GM04503 (cell line): ENCODE measurements at regions not wholly inside any gene's neighbourhood (a gene's known extent, or its start where the extent isn't known, plus 50 kb on each side); places are given as distances from the start of the nearest gene placed in this dataset.

Experiments
- DNase-seq: peaks from one replicate; pipeline ENCODE4 v3.0.0-alpha.2; 2012; ENCODE audit warnings: low read depth

- DNase-seq = no peak
Observed at GRCh38 chr18:76771192-76771799, 51.1 kb upstream of the ZNF236 start.

DNA sequence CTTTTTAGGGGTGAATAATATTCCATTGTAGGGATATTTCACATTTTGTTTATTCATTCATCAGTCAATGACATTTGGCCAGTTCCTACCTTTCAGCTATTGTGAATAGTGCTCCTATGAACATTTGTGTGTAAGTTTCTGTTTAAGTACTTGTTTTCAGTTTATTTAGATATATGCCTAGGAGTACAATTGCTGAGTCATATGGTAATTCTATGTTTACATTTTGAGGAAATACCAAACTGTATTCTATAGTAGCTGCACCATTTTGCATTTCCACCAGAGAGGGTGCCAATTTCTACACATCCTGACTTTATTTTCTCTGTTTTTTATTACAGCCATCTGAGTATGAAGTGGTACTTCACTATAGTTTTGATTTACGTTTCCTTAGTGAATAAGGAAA, 54.4 kb upstream of the ZNF236 start:
- DNase-seq = no peak

DNA sequence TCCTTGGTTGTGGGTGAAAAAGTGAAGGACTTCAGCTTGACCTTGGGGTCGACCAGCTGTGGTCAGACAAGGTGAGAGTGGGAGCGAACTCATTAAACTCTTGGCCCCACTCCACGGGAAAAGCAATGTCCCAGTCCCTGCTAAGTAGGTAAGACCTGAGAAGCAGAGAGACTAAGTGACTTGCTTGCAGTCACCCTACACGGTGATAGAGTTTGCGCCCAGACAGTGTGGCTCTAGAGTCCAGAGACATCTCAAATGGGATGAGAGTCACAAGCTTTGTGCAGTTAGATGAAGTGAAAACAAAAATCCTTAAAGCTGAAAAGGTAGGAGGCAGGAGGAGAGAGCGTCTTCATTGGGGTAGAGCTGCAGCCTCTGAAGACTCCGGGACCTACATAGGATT, 55.9 kb upstream of the ZNF236 start:
- no peak for DNase-seq

DNA sequence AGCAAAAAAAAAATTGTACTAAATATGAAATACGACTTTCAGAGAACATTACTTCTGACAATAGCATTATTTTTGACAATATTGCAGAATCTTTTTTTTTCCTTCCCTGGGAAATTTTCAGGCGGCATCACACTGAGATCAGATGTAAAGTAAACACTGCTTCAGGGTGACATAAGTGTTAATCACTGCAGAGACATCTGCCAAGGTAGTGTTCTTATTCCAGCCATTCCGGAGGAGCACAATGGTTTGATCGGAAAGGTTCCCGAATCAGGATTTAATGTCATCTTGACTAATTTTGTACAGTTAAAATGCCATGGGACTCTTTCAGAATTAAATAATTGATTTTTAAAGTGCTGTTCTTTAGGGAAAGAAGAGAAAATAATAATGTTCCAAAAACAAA, 56.7 kb upstream of the ZNF236 start:
- no peak for DNase-seq

DNA sequence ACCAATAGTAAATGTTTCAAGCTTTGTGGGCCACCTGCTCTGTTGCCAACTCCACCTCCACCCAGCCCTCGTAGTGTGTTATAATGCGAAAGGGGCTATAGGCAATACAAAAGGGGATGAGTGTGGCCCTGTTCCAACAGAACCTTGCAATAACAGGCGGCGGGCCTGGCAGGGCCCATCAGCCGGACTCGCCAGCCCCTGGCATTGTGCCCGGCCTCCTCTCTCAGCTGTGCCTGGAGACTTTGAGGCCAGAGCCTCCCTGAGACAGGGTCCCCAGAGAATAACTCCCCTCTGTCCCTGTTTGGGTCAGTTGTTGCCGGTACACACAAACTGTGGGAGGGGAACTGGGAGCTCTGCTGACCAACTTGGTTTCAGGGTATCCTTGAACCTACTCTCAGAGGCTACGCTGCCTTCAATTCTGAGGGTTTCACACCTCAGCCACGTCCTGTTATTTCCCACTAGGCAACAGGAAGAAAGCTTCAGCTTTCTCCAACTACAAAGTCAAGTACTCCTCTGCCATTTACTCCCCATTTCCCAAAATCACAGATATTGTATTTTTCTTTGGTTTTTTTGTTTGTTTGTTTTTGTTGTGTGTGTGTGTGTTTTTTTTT, 58.0 kb upstream of the ZNF236 start:
- DNase-seq = no peak

GRCh38 chr18:76759056-76759455, 63.3 kb upstream of the ZNF236 start:
- DNase-seq = no peak

- no peak for DNase-seq
Observed at GRCh38 chr18:76757925-76758324, 64.4 kb upstream of the ZNF236 start.

GRCh38 chr18:76757335-76757734, 65.0 kb upstream of the ZNF236 start:
- peak; percentile 6 for DNase-seq

GRCh38 chr18:76756531-76757253, 65.7 kb upstream of the ZNF236 start:
- peak; percentile 1 for DNase-seq

- no peak for DNase-seq
Observed at GRCh38 chr18:76754351-76754750, 68.0 kb upstream of the ZNF236 start.

DNA sequence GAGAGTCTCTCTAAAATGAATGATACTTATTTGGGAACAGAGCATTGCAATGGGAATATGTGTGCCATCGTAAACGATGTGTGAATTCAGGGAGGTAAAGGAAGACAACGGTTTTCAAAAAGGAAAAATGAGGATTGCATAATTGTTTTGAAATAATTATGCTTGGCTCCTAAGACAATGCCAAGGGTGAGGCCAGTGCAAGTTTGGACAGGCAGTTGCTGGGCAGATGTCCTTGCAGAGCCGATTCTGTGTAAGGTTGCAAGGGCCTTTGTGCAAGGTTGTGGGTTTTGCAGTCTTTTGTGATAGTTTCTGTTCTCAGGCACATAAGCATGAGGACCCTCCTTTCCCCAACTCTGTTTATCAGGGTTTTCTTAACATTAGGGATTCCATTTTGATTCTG, 70.0 kb upstream of the ZNF236 start:
- no peak for DNase-seq

GRCh38 chr18:76750917-76751890, 71.2 kb upstream of the ZNF236 start:
- DNase-seq = no peak

DNA sequence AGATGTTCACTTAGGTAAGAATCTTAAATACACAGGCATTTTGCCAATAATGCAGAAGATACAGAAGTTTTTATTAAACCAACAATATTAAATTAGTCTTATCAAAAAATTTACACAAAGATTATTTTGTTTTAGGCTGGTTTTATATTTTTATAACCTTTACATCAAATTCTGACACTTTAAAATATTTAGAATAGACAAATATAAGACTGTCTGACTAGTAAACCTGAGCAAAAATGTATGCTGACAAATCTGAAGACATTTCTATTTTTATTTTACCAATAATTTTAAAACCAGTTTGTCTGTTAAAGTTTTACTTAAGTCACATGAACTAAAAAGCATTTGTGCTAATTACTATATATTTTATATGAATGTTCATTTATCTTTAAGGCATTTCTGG, 72.1 kb upstream of the ZNF236 start:
- DNase-seq = no peak

GRCh38 chr18:76747676-76748075, 74.7 kb upstream of the ZNF236 start:
- DNase-seq = no peak

- DNase-seq = no peak
Observed at GRCh38 chr18:76741346-76741745, 81.0 kb upstream of the ZNF236 start.

DNA sequence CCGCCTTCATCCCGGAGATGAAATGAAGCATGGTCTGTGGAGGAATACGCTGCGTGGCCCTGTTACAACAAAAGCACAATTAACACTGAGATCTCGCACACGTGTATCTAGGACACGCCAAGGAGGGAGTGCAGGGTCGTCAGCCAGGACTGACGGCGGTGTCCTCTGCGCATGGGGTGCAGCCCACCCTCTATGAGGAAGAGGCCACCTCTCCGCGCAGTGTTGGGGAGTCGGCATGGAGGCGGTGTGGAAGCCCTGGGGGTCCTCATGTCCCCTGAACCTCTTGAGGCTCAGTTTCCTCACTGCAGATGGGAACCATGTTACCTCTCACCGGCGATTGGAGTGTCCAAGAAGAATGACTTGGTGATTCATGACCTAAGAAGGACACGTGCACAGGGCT, 86.0 kb upstream of the ZNF236 start:
- DNase-seq = no peak

- no peak for DNase-seq
Observed at GRCh38 chr18:76730901-76731300, 91.5 kb upstream of the ZNF236 start.

DNA sequence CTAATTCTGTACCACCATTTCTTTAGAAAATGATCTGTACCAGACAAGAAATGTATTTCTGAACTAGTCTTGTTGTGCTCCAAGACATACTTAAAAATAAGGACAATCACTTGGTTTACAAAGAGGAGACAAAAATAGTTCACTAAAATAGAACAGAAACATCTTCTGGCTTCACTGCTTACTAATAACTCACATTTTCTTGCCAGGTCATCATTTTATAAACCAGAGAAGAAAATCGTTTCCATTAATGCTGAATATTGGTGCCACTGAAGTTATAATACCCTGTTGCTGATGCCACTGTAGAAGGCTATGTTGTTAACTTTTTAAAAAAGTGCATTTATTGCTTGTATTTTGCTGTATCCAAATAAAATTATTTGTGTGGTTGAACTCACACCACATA, 94.8 kb upstream of the ZNF236 start:
- no peak for DNase-seq

DNA sequence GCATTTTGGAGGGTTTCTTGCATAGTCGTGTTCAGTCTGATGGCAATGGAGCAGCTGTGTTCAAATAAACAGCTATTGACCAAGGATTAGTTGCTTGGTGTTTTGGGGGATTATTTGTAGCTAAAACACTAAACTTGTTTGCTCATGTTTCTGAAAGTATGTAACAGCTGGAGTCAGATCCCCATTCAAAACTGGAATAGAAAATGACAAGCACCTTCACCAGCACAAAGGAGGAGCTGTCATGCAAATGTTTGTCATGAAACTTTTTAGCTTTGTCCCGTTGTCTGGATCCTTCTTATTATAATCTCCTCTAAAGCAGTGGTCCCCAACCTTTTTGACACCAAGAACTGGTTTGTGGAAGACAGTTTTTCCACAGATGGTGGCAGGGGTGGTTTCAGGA, 96.9 kb upstream of the ZNF236 start:
- no peak for DNase-seq

DNA sequence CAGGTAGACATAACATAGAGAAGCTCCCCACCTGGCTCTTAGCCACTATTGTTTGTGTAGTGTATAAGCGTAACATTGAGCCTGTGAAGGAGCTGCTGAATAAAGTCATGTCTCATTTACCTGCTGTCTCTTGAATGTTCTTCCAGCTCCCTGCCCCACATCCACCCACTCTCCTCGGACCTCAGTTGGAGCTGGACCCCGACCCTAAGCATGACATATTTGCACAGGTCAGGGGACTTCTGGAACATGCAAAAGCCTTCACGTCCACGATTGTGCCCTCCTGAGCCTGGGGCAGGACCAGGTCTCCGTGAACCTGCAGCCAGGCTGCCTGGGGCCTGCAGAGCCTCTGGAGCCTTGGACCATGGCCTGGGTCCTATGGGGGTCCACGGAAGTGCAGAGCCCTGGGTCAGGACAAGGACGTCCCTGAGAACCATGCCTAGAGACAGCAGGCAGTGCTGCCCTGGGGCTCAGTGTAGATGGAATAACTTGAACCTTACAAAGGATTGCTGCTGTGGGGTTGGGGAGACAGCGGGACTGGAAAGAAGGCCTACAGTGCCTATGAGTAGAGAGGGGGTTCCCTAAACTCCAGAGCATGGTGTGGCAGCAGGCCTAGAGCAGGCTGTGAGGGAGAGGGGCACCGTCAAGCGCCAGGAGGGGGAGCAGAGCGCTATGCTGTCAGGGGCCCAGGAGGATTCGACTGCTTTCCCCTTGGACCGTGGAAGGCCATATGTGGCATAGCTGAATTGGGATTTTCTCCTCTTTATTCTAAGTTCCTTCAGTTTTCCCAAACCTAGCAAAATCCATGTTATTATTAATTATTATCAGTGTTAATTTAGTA, 99.9 kb upstream of the ZNF236 start:
- DNase-seq = no peak

GRCh38 chr18:76721207-76721996, 101.0 kb upstream of the ZNF236 start:
- no peak for DNase-seq
